C1 segment of cervical spinal cord (tissue), 14 donors: ENCODE measurements at regions not wholly inside any gene's neighbourhood (a gene's known extent, or its start where the extent isn't known, plus 50 kb on each side); places are given as distances from the start of the nearest gene placed in this dataset.
"Not testable (repeated sequence)": the region's sequence is repeated elsewhere in the genome, so short reads cannot be mapped to it uniquely, and the experiment has no call there.

Experiments used
- DNase-seq, 14 donors: peaks; one replicate each; lab custom pipeline; 2025; lab: John Stamatoyannopoulos, UW

DNA sequence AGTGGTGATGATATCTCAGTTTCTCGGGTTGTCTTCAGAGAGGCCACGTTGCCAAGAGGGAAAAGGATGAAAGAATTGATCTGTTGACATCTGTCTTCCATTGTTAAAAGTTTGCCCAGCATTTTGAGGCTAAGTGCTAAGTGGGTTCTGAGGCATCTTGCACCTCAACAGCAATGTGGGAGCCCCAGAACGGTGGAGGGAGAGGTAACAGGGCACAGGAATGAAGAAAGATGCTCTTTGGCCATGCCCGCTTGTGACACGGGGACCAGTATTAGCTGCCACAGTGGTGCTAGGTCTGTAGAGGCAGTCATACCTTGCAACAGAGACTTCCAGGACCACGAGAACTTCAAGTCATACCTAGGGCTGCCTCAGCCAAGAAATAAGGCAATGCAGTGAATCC is 106.6 kb upstream of the NUPR2 start:
- DNase-seq: no peak

DNA sequence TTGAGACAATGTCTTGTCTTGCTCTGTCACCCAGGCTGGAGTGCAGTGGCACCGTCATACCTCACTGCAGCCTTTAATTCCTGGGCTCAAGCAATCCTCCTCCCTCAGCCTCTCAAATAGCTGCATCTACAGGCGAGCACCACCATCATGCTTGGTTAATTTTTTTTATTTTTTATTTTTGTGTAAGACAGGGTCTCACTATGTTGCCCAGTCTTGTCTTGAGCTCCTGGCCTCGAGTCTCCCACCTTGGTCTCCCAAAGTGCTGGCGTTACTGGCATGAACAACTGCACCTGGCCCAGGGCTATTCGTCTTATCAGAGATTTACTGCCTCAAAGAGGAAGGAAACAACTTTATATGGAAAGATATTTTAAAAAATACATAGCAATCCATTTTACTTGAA is 102.8 kb upstream of the NUPR2 start:
- DNase-seq: no peak

- peak in 3 of 14 donors; percentile 1 to 38 (median 4) for DNase-seq
These were observed 102.3 kb upstream of the NUPR2 start for GRCh38 chr7:56218510-56218909.

DNA sequence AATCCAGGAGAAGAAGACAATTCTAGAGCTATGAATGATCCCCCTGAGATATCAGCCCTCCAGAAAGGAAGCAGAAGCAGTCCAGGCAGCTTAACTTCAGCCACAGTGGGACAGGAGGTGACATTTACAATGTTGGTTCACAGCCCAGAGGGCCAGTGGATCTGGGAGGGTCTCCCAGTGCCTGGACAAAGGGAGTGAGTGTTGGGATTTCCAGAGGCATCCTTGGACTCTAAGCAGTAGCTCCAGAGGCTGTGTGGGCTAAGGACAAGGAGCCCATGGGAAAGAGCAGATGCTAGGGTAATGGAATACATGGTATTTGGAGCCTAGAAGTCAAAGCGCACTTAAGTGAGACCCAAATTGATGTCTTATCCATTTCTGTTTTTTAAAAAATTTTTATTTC is 97.4 kb upstream of the NUPR2 start:
- DNase-seq: no peak

DNA sequence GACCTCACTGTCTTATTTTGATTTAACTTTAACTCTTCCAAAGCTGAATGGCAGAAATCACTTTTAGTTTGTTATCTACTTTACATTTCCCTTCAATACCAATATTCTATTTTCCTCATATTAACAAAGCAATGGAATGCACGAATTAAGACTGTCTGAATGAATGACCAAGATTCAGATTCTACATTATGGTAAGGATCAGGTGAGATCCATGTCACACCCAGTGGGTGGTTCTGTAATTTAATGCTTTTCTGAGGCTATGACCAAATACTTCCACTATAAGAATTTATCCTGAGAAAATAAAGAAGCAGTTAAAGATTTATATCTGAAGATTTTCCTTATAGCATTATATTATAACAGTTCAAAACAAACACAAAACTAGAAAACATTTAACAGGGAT is 90.2 kb upstream of the NUPR2 start:
- no peak for DNase-seq

DNA sequence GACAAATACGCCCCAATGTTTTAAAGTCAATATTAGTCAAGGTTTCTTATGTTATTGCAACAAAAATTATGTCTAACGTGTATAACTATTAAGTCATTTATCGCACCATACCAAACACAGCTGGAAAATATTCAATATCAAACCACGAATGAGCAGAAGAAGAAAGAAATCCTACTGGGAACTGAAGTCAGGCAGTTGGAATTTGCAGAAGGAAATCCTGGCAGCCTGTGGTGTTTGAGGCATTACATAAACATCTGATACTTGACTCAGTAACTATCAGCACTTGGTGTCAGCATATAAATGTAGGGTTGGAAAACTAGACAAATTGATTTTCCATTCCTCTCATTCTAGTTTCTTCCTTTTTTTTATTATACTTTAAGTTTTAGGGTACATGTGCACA is 83.4 kb upstream of the NUPR2 start:
- no peak for DNase-seq

DNA sequence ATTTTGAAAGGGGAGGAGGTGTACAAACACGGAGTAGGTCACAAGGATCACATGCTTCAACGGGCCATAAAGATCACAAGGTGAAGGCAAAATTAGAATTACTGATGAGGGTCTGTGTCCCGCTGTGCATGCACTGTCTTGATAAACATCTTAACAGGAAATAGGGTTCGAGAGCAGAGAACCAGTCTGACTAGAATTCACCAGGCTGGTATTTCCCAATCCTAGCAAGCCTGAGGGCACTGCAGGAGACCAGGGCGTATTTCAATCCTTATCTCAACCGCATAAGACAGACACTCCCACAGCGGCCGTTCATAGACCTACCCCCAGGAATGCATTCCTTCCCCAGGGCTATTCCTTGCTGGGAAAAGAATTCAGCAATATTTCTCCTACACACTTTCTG is 80.0 kb upstream of the NUPR2 start:
- not testable (repeated sequence) for DNase-seq

- DNase-seq: no peak
These were observed 72.7 kb upstream of the NUPR2 start for GRCh38 chr7:56188823-56189346.

DNA sequence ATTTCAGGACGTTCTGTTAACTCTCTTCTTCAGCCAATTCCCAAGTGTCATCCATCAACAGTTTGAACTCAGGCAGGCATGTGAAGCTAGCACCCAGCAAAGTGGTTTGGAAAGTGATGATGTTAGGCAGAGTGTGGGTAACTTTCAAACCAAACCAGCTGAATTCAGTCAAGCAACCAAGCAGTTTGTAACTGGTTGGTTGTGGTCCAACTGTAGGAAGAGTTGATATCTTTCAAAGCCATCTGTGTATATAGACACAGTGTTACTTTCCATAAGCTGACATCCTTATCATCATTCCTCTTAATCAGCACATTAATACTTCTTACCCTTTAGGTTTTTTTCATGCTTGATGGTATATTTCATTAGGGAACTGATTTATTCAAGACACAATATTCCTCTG is 72.2 kb upstream of the NUPR2 start:
- no peak for DNase-seq

- no peak for DNase-seq
These were observed 64.8 kb upstream of the NUPR2 start for GRCh38 chr7:56181010-56181409.

GRCh38 chr7:56175771-56176170 is 59.6 kb upstream of the NUPR2 start:
- peak in 1 of 14 donors; percentile 20 for DNase-seq

DNA sequence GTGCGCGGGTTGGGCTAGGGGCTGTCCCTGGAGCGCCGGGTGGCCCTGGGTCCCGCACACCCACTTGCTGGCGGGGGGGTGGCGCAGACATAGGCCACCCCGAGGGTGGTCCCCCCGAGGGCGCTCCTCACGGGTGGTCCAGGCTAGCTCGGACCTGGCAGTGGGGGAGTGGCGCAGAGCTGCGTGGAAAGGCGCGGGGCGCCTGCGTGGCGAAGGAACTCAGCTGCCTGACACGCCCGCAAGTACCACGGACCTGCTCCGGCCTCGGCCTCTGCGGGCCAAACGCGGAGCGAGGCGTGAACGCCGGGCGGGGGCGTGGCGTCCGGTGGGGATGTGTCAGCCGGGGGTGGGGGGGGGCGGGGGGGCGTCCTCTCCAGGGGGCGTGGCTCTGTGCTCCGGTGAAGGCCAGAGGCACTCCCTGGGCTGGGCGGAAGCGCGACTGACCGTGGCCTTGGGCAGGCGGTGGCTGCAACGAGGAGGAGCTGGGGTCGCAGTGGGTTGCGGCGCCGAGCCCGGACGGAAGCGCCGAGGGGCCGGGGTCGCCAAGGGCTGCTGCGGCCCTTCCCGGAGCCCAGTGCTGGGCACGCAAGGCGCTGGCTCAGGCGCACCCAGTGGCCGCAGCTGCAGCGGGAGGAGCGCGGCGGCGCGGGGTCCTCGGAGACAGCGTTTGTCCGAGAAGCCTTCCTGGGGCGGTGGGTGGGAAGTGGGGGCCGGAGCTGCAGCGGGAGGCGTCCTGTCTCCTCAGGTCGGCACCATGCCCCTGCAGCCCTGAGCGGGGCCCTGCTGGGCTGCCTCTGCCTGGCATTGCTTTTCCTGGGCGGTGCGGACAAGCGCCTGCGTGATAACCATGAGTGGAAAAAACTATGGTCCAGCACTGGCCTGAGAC is 58.9 kb upstream of the NUPR2 start:
- DNase-seq: peak in 2 of 14 donors; percentile 2 to 33

- DNase-seq: peak in 1 of 14 donors; percentile 3
These were observed 58.2 kb upstream of the NUPR2 start for GRCh38 chr7:56174346-56174874.
